NCI-H1105 (cell line): ENCODE measurements at regions not wholly inside any gene's neighbourhood (a gene's known extent, or its start where the extent isn't known, plus 50 kb on each side); places are given as distances from the start of the nearest gene placed in this dataset.
"Not testable (repeated sequence)": the region's sequence is repeated elsewhere in the genome, so short reads cannot be mapped to it uniquely, and the experiment has no call there.

Experiments
- DNase-seq: peaks from one replicate; lab custom pipeline; 2025; lab: John Stamatoyannopoulos, UW

DNA sequence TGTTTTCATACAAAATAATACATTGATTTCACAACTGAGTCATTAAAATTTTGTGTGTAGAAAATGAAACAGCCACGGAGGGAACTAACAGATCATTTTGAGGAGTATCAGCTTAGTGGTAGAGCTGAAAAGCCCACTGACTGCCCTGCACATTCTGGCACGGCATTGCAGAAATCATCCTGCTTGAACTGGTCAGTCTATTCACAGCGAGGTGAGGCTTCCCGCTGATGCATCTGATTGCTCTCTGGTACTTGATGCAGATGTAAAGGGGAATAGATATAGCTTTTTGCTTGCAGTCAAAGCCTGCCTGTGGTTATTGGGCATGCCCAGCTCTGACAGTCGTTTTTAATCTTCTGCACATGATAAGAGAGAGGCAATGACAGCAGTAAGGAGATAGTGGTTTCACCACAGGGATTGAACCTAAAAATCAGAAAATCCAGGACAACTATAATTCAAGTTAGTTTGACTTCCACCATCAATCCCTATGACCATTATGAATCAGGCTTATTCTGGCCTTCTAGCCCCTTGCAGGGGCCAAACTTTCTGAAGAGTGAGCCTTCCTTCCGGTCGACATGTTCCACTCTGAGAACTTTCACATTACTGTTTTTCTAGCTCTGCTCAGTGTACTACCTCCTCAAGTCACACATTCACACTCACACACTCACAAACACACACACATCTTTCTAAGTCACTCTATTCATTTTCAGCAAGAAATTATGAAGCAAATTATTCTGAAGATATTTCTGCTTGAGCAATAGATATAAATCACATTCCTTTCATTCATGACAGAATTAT, 782.8 kb upstream of the NUDT12 start:
- DNase-seq, result no peak

DNA sequence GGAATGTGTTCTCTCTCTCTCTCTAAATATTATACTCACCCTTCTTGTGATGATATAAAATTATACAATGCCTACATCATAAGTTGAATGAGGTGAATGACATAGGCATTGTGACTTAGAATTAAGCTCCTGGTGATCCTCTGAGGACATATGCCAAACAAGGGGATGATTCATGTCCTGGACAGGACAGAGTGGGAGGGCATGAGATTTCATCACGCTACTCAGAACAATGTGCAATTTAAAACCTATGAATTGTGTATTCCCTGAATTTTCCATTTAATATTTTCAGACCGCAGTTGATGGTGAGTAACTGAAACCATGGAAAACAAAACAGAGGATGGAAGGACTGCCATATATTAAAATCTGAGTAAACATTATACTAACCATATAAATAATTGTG, 782.2 kb upstream of the NUDT12 start:
- no peak for DNase-seq

DNA sequence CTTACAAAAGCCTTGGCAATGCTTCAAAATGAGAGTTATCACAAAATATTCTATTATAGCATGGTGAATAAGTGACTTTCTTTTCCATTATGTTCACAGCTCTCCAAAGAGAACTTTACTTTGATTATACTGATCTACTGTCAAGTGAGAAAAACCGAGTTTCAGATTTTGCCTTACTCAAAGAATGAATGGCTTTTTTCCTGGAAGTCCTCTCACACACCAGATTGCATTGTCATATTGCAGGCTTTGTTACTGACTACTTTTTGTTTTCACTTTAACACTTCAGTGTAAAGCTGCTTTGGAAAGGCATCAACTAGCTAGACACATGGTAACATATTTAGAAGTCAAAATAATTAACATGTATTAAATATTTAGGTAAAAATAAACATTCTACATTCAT, 765.2 kb upstream of the NUDT12 start:
- DNase-seq, result no peak

DNA sequence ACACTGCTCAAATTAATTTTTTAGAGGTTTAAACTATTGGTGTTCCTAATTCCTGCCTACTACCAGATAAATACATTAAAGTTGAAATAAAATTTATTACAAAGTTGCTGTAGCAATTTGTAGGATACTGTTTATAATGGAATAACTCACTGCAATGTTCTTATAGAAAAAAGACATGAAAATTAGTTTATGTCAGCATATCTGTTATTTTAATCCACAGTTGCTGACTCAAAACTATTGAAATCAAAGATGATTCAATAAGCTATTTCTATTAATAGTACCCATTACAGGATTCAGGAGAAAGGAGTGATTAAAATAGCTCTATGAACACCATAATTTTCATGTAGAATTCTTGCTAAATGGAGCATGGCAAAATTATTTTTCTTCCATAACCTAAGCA, 764.4 kb upstream of the NUDT12 start:
- no peak for DNase-seq

DNA sequence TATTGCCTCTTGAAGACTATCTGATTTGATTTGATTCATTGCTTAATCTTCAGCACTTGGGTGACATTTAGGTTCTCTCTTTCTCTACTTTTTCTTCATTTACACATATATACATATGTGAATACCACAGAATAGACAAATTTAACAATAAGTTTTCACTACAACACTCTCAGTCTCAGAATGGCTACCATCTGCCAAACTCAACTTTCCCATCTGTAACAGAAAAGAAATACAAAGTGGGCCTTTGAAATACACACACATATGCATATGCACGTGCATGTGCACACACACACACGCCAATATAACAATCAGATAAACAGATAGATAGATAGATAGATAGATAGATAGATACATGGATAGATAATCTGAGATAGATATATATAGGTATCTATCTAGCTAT, 762.8 kb upstream of the NUDT12 start:
- no peak for DNase-seq

DNA sequence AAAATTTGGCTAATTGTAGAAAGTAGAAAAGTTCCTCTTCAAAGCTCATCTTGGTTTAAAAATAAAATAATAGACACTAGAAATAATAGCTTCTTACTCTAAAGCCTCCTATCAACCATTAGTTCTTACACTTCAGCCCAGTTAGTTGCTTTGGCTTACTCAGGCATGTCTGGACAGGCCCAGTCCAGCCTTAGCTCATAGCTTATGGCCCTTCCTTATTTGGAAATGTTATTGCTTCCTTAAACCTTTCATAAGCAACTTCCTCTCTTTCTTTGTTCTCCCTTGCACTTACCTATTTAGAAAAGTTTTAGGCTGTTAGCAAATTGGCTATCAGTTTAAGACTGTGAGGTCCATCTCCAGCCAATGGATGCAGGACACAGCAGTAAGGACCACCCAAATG, 754.1 kb upstream of the NUDT12 start:
- not testable (repeated sequence) for DNase-seq

DNA sequence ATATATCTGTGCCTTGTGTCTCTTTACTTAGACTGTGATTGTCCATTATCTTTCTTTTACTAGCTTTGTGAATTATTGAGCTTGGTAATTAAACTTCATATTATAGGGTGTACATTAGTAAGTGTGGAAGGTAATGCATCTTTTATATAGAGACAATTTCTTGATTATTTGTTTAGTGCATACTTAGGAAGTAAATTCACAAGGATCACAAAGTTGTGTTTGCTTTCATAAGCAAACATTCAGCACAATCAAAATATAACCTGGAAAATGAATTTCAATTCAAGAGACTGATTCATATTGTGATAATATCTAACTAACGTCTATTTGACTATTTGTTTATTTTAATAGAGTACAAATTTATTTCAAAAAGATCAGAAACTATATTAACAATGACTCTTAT, 749.9 kb upstream of the NUDT12 start:
- no peak for DNase-seq

DNA sequence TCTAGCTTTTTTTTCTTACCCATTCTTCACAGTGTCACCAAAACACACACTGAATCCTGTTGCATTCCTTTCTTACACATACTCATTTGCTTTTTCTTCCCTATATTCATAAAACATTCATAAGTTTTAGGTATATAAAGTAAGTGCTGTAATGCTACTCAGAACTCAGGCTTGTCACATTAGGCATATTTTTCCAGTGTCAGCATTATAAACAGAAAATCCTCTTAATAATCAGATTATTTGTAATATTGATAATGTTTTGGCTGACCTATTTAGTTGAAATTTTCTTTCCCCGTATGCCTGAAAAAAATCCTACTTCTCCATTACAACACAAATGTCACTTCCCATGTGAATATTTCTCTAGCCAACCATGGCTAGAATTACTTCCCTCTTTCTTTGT, 743.0 kb upstream of the NUDT12 start:
- no peak for DNase-seq

DNA sequence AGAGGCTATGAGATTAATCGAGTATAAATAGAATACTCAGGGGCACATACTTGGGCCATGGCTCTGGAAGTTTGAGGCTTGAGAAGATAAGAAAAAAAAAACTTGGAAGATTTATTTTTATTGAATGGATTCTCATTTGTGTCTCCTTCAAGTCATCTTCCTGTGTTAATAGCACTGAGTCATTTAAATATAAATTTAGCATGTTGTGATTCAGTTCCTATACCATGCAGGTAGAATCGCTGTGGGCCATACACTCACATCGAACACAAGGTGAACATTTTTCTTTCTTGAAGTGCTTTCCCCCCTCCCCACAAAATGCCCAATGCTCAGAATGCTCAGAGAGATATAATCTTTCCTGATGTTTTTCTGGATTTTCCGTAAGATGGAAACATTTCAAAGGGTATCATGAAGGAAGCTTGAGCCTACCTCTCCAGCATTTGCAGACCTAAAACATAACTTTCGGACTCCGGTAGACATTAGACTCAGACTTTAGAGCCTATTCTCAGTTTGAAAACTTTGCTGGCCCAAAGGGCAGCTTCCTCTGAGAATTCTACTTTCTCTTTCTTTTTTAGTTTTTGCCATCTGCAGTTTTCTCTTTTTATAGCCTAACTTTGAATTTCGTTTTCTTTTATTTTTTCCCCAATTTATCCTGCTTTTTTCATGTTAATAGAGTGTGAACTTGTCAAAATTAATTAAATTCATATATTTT, 737.6 kb upstream of the NUDT12 start:
- DNase-seq, result no peak

DNA sequence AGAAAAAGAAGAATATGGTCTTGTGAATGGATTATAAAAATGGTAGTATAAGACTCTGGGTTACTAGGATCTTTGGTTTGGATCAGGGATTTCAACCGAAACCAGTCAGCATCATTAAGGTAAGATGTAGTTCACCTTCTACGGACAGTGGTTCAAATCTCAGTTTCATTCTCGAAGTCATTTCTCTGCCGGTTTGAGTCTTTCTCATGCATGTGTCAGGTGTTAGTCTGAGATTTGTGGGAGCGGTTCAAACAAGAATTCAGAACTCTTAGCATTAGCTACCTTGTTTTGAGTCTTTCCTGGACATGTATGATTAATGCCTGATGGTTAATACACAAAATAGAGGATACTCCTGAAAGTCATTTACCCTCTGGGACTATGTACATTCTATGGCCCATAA, 735.9 kb upstream of the NUDT12 start:
- DNase-seq, result no peak

DNA sequence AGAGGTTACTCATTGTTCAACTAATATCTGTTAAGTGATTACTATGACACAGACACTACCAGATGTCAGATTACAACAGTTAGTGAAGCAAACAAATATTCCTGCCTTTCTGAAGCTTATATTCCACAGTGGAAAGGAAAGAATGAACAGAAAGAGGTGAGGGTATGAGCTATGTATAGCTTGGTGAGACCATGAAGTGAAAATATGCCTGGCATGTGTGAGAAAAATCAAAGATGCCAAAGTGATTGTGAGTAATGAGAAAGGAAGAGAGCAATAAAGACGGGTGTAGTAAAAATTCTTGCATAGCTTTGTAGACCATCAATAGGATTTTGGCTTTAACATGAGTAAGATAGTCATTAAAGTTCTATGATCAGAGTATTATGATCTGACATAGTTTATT, 734.5 kb upstream of the NUDT12 start:
- no peak for DNase-seq

DNA sequence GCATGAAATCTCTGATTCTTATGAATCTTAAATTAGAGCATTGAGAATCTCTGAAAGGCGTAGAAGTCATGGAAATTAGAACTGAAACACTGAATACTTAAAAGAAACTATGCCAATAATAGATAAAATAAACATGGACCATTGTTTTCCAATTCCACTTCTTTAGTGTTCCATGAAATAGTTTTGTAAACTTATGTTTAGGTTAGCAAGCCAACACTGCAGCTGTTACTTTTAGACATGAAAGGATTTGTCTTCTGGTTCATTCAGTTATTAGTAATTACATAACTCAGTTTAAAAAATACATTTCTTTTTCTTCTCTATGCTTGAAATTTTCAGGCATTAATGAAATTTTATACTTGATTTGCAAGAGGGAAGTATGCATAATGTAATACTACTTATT, 733.4 kb upstream of the NUDT12 start:
- DNase-seq, result no peak

DNA sequence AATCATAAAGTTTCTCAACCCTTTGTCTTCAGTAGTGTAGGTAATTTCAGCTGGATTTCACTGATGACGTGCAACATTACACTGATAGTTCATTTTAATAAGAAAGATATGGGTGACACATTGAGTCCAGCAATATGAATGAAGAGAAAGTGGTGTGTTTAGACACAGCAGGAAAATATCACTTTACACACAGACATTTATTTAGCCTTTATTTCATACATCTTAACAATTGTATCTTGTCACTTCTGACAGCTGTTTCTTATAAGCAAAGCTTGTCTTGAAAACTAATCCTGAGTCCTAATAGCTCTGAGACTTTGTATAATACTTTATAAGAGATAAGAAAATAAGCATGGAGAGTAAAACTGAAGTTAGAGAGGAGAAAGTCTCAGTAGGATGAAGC, 720.5 kb upstream of the NUDT12 start:
- DNase-seq, result no peak

DNA sequence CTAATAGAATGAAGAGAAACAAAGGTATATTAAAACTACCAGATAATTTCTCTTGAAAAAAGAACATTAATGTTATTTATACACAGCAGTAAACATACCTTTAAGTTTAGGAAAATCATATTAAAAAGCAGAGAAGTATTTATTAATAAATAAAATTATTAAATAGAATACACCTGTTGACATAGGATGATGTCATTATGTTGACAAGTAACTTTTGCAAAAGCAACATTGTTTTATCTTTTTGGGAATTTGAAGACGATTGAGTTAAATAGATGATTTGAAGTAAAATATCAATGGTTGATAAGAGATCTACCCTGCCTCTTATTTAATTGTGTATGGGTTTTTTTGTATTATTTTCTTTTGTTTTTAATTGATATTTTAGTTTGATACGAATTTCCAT, 711.1 kb upstream of the NUDT12 start:
- DNase-seq, result no peak

DNA sequence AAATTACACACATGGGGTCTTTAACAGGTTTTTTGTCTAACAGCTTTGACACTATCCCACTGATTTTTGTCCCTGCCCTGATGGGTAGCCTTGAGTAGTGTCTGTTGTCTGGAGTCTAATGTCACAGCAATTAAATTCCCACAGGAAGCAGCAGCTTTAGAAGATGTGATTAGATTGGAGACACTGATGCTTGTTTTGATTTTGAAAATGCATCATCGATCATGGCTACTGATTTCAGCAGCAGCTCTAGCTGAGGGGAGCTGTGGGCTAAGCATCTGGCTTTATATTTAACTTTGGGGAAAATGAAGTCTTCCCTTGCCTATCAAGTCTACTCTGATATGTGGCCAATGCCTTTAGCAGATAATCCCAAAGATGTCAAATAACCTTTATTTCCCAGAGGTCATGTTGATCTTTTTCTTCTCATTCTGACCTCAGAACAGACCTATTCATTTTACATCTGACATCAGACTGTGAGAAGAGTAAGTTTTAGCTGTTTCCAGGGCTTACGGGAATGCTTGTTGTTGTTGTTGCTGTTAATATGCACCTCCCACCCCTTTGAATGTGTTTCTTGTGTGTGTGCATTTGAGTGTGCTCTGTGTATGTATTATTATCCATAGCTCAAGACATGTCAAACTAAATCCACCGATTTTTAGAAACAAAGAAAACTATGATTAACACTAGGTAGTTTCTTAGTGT, 704.9 kb upstream of the NUDT12 start:
- DNase-seq, result no peak

DNA sequence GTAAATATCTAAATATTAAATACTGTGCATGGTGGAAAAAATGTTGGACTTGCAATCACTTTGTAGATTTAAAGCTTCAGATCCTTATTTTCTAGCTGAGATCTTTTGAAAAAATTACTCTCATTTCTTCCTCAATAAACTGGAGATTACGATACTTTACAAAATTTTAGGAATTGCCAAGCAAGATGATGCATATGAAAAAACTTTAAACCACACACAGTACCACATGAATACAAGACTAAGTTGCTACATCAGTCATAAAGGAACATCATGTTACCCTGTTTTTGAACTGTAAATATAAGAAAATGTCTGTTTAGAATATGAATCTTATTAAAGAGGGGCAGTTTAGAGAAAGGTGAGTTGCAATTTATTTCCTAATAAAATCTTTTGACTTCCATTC, 703.6 kb upstream of the NUDT12 start:
- no peak for DNase-seq

DNA sequence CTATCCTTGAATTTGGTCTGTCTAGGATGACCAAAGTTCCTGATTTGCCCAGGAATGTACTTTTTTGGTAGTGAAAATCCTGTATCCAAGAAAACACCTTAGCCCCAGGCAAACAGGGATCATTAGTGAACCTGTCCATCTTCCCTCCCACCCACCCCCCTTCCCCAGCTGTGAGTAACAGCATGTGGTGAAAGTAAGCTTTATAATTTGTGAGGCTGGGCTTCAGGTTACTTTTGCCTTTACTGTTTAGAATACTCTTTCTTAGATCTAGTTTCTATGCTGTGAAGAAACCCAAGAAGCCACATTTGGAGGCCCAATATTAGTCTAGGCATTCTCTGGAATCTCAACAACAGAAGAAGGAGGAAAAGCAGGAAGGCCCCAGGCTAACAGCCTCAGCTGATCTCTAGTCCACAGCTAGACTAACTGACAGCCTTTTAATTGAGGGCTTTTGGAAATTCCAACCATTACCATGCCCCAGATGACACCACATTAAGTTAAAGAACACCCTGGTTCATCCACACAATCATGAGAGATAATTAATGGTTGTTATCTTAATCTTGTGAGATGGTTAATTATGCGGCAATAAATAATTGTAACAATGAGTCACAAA, 703.0 kb upstream of the NUDT12 start:
- DNase-seq, result no peak

DNA sequence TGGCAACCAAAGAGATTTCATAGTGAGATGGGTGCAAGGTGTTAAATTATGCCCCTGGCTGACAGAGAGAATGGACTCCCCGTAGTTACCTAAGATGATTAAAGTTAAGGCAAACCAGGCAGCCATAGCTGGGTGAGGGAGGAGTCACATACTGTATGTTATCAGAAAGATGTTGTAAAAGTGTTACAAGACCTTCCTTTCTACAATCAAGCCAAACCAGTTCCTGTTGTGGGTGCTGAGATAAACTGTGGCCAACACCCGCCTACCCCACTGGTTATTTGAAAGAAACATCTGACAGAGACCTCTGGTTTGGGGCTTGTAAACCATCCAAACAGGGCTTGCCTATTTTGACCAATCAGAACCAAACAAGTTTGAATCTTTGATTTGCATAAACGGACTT, 684.7 kb upstream of the NUDT12 start:
- no peak for DNase-seq

DNA sequence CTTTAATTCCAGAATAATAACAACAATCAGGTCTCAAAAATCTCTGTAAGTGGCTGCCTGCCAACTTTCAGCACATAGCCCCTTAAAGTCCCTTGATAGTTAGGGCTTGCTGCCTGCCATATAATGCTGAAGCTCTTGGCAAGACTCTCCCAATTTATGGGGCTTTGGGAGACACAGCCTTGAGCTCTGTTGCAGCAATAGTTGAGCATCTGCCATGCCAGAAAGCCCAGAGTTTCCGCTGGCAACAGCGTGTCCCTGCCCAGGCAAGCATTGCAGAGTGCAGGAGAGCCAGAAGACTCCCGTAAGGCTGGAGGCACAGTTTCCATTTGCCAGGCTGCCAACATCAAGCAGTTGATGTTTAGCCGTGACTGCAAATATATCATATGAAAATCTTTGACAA, 678.5 kb upstream of the NUDT12 start:
- DNase-seq, result peak; percentile 37

DNA sequence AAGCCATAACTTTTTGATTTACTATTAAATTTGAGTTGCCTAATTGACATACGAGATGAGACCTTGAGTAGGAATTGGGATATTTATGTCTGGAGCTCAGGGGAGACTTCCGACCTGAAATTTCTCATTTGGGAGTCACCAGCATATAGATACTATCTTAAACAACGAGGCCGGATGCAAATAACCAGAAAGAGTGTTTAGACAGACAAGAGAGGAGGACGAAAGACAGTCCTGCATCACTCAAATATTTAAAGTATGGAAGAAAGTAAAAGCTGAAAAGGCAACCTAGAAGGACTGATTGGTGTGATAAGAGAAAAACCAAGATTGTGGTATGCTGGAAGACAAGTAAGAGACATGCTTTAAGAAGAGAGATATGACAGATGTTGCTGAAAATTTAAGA, 675.0 kb upstream of the NUDT12 start:
- no peak for DNase-seq

DNA sequence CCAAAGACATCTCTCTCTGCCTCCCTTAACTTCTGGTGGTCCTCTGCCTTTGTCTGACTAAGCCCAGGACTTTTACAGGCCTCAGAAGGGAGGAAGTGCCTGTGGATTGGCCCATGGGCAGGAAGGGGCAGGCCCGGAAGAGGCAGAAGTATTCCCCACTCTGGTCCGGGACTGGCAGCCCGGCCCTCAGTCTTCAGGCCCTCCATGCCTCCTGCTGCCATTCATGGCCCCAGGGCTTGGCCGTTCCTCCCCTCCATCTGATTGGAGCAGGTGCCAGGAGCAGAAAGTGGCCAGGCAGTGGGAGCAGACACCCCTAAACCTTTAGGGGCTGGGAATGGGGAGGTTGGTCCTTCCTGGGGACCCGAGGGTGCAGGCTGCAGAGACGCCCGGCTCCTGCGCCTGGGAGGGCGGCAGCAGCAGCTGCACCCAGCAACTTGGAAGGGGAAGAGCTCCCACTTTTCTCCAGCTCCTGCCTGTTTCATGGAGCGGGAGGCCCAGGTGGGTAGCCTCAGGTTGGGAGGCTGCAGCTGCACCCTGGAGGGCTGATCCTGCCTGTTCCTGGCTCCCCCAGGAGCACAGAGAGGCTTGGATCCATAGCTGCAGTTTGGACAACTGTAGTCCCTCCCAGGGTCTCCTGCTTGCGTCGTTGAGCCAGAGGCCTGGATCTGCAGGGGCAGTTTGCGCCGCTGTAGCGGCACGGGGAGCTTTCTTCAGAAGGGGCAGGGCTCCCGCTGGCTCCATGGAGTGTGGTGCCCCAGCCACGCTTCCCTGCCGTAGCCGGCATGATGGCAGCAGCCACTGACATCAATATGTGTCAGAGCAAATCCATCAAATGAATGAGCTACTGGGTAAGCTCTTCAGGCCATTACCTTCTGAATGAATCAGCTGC, 661.5 kb upstream of the NUDT12 start:
- no peak for DNase-seq

DNA sequence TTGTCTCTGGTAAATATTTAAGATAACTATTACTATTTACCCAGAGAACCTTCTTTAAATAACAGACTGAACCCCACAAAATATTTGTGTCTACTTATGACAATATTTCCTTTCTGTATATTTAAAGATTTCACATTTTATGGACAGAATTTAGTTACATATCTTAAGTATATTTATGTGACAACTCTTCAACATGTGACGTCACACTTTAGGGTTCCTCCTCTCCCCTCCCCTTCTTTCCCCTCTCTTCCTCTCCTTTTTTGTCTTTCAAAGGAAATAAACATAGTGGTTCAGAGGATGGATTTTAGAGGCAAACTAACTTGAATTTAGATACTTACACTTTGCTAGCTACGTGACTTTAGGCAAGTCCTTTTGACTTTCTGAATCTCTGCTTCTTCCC, 655.6 kb upstream of the NUDT12 start:
- DNase-seq, result no peak
